ENCODE measurements at regions not wholly inside any gene's neighbourhood (a gene's known extent, or its start where the extent isn't known, plus 50 kb on each side); places are given as distances from the start of the nearest gene placed in this dataset.

- no peak for DNase-seq
Measured at GRCh38 chr2:106572541-106573450, 85.6 kb downstream of the CD8B2 start.

- no peak for DNase-seq
Measured at GRCh38 chr2:106573773-106574172, 86.6 kb downstream of the CD8B2 start.

- no peak for DNase-seq
Measured at GRCh38 chr2:106575955-106576354, 88.8 kb downstream of the CD8B2 start.

GRCh38 chr2:106577255-106577651 lies 90.1 kb downstream of the CD8B2 start:
- no peak for DNase-seq

GRCh38 chr2:106579750-106580197 lies 92.6 kb downstream of the CD8B2 start:
- no peak for DNase-seq

- no peak for DNase-seq
Measured at GRCh38 chr2:106580241-106580640, 93.1 kb downstream of the CD8B2 start.

- no peak for DNase-seq
Measured at GRCh38 chr2:106581328-106581727, 94.2 kb downstream of the CD8B2 start.

- DNase-seq = peak in 1 of 2 donors; percentile 17
Measured at GRCh38 chr2:106581755-106582147, 94.6 kb downstream of the CD8B2 start.

- DNase-seq = peak; percentile 46 to 57
Measured at GRCh38 chr2:106582148-106583143, 95.3 kb downstream of the CD8B2 start.

- DNase-seq = no peak
Measured at GRCh38 chr2:106584304-106584954, 97.3 kb downstream of the CD8B2 start.

- no peak for DNase-seq
Measured at GRCh38 chr2:106596844-106597243, 109.7 kb downstream of the CD8B2 start.

- no peak for DNase-seq
Measured at GRCh38 chr2:106599540-106599939, 112.4 kb downstream of the CD8B2 start.

- no peak for DNase-seq
Measured at GRCh38 chr2:106602042-106602441, 114.9 kb downstream of the CD8B2 start.

- no peak for DNase-seq
Measured at GRCh38 chr2:106606652-106607051, 119.5 kb downstream of the CD8B2 start.

- no peak for DNase-seq
Measured at GRCh38 chr2:106607371-106607770, 120.2 kb downstream of the CD8B2 start.

- DNase-seq = no peak
Measured at GRCh38 chr2:106609780-106610179, 122.6 kb downstream of the CD8B2 start.

- DNase-seq = no peak
Measured at GRCh38 chr2:106614511-106615291, 127.5 kb downstream of the CD8B2 start.

- DNase-seq = no peak
Measured at GRCh38 chr2:106618614-106619013, 131.4 kb downstream of the CD8B2 start.

- DNase-seq = no peak
Measured at GRCh38 chr2:106623456-106623855, 136.3 kb downstream of the CD8B2 start.

- no peak for DNase-seq
Measured at GRCh38 chr2:106624787-106625380, 137.7 kb downstream of the CD8B2 start.

- no peak for DNase-seq
Measured at GRCh38 chr2:106628377-106628776, 141.2 kb downstream of the CD8B2 start.

- DNase-seq = no peak
Measured at GRCh38 chr2:106629981-106630380, 142.8 kb downstream of the CD8B2 start.

All from activated CD4-positive, alpha-beta T cell treated with anti-CD3 and anti-CD28 coated beads for 4 hours (primary cell).